Endothelial cell of umbilical vein (primary cell): ENCODE measurements at regions not wholly inside any gene's neighbourhood (a gene's known extent, or its start where the extent isn't known, plus 50 kb on each side); places are given as distances from the start of the nearest gene placed in this dataset.
"Not testable (repeated sequence)": the region's sequence is repeated elsewhere in the genome, so short reads cannot be mapped to it uniquely, and the experiment has no call there.

Experiments used
- BruUV-seq: library from RNA; stranded (reverse); fragments of 400-500 nt; replicated peaks from 2 replicates; lab custom pipeline; 2021; lab: Mats Ljungman, UMichigan
- CTCF ChIA-PET: fragments of 300-600, 350-600 bp; sonication (Branson Sonifier 250); formaldehyde crosslinking; loops from one replicate; lab custom pipeline; 2021; ENCODE audit warnings: antibody characterized with exemption, inconsistent platforms; lab: Charles Lee
- POLR2A ChIA-PET: fragments of 300-600, 350-600 bp; sonication (Branson Sonifier 250); formaldehyde crosslinking; loops from one replicate; lab custom pipeline; 2021; ENCODE audit warnings: antibody characterized with exemption, inconsistent platforms; lab: Charles Lee
- DNase-seq: peaks from one replicate; pipeline ENCODE4 v3.0.0-alpha.2; 2011; ENCODE audit warnings: low read depth, low spot score
- FAIRE-seq: peaks from 2 replicates; lab custom pipeline; 2011; peaks lifted over from hg19 to GRCh38; lab: Jason Lieb, UNC
- H2AFZ ChIP-seq: 2 replicates; pipeline ENCODE4 v1.6.0; 2012; ENCODE audit warnings: low read depth, low read length, control low read depth, inconsistent platforms
- H3K27ac ChIP-seq: 2 replicates; pipeline ENCODE4 v1.5.1; 2011; ENCODE audit warnings: low read depth, mild to moderate bottlenecking, control low read depth, low read length, moderate library complexity; ENCODE audit not compliant: insufficient read depth
- H3K27me3 ChIP-seq, 2 experiments: 2 replicates each; pipeline versions ENCODE4 v1.6.0 to v1.6.1; 2011; ENCODE audit warnings: low read length in 2 of 2, mixed read lengths in 1 of 2; ENCODE audit not compliant: control insufficient read depth in 2 of 2, insufficient read depth in 2 of 2
- H3K36me3 ChIP-seq, 2 experiments: 2 replicates in 1 of 2; 3 replicates in 1 of 2; pipeline ENCODE4 v1.5.1; 2011; ENCODE audit warnings: low read length in 2 of 2, mild to moderate bottlenecking in 1 of 2, moderate library complexity in 1 of 2; ENCODE audit not compliant: control insufficient read depth in 2 of 2, insufficient read depth in 2 of 2; ENCODE audit errors: extremely low read depth in 1 of 2
- H3K4me1 ChIP-seq: 3 replicates; pipeline ENCODE4 v1.5.1; 2011; ENCODE audit warnings: mild to moderate bottlenecking, low read length; ENCODE audit not compliant: control insufficient read depth, insufficient read depth; ENCODE audit errors: extremely low read depth
- H3K4me2 ChIP-seq: 2 replicates; pipeline ENCODE4 v1.6.1; 2011; ENCODE audit warnings: low read length, control low read depth, mixed read lengths; ENCODE audit not compliant: insufficient read depth
- H3K4me3 ChIP-seq, 3 experiments: fragments of 200-600 bp in 1 of 3; sonication (generic), shearing (Covaris generic) in 1 of 3; replicated peaks in 1 of 3; 2 replicates each; pipeline ENCODE4 v1.5.1; 2011 to 2016; ENCODE audit warnings: control low read depth in 3 of 3, low read length in 3 of 3, mild to moderate bottlenecking in 2 of 3, inconsistent platforms in 1 of 3, low read depth in 1 of 3, moderate library complexity in 1 of 3; ENCODE audit not compliant: insufficient read depth in 1 of 3
- H3K79me2 ChIP-seq: 2 replicates; pipeline ENCODE4 v1.6.0; 2012; ENCODE audit warnings: low read length, inconsistent platforms; ENCODE audit not compliant: control insufficient read depth, insufficient read depth
- H3K9ac ChIP-seq: replicated peaks from 2 replicates; pipeline ENCODE3; 2011; ENCODE audit warnings: low read length, control low read depth; ENCODE audit not compliant: insufficient read depth; ENCODE audit errors: extremely low read depth
- H3K9me1 ChIP-seq: replicated peaks from 3 replicates; pipeline ENCODE4 v1.6.0; 2011; ENCODE audit warnings: mild to moderate bottlenecking, low read length; ENCODE audit not compliant: control insufficient read depth, insufficient read depth; ENCODE audit errors: extremely low read depth
- H3K9me3 ChIP-seq: replicated peaks from 2 replicates; pipeline ENCODE4 v1.5.1; 2012; ENCODE audit warnings: low read length, inconsistent platforms; ENCODE audit not compliant: control insufficient read depth, insufficient read depth
- H4K20me1 ChIP-seq: replicated peaks from 2 replicates; pipeline ENCODE3; 2011; ENCODE audit warnings: mild to moderate bottlenecking, low read length; ENCODE audit not compliant: control insufficient read depth, insufficient read depth; ENCODE audit errors: extremely low read depth
- EZH2 ChIP-seq: IDR thresholded peaks from 2 replicates; pipeline ENCODE4 v1.6.1; 2012; ENCODE audit warnings: borderline replicate concordance, low read depth, mild to moderate bottlenecking, moderate library complexity, low read length, inconsistent platforms; ENCODE audit not compliant: severe bottlenecking
- FOS ChIP-seq: IDR thresholded peaks from 2 replicates; pipeline ENCODE4 v1.6.1; 2011; ENCODE audit warnings: mild to moderate bottlenecking, low read length, moderate library complexity, borderline replicate concordance; ENCODE audit not compliant: insufficient read depth
- GATA2 ChIP-seq: IDR thresholded peaks from 2 replicates; pipeline ENCODE4 v1.7.0; 2011; ENCODE audit warnings: low read depth, mild to moderate bottlenecking, moderate library complexity, mixed read lengths, low read length; ENCODE audit not compliant: insufficient read length, insufficient read depth
- JUN ChIP-seq: IDR thresholded peaks from 2 replicates; pipeline ENCODE4 v1.6.1; 2011; ENCODE audit warnings: borderline replicate concordance, low read depth; ENCODE audit not compliant: insufficient read length, insufficient read depth
- MYC ChIP-seq: IDR thresholded peaks from one replicate; pipeline ENCODE4 v1.6.1; 2011; ENCODE audit warnings: mild to moderate bottlenecking, low read depth, low read length
- POLR2A ChIP-seq: IDR thresholded peaks from 2 replicates; pipeline ENCODE4 v1.6.1; 2012; ENCODE audit warnings: low read depth, mild to moderate bottlenecking, control low read depth, low read length
- POLR2AphosphoS5 ChIP-seq: IDR thresholded peaks from 2 replicates; pipeline ENCODE4 v1.6.1; 2012; ENCODE audit warnings: low read depth, mild to moderate bottlenecking, control low read depth, low read length, moderate library complexity; ENCODE audit not compliant: insufficient read depth
- dilution Hi-C: fragments of 300-500 bp; cut with MboI; formaldehyde crosslinking; loops from one replicate; pipeline ENCODE4 v1.15.0; 2019; ENCODE audit warnings: low sequenced_read_pairs; ENCODE audit not compliant: extremely low pct_ligation_motif_present
- intact Hi-C: fragments of 100-400 bp; cut with micrococcal nuclease; formaldehyde crosslinking; loops from one replicate; pipeline ENCODE4 v1.10.0; 2022
- TF ChIP-seq, protein P1 (sequence below), 2 donors: IDR thresholded peaks; 1 replicate in 1 of 2; 2 replicates in 1 of 2; pipeline ENCODE4 v1.5.1; 2011; ENCODE audit warnings: low read length in 2 of 2, mild to moderate bottlenecking in 2 of 2, moderate library complexity in 2 of 2, control low read depth in 1 of 2, inconsistent platforms in 1 of 2, low read depth in 1 of 2; ENCODE audit not compliant: insufficient read depth in 1 of 2; ENCODE audit errors: extremely low read depth in 1 of 2
- TF ChIP-seq, protein P2 (sequence below): IDR thresholded peaks from 2 replicates; pipeline ENCODE4 v1.6.1; 2011; ENCODE audit not compliant: insufficient read depth, insufficient read length

DNA sequence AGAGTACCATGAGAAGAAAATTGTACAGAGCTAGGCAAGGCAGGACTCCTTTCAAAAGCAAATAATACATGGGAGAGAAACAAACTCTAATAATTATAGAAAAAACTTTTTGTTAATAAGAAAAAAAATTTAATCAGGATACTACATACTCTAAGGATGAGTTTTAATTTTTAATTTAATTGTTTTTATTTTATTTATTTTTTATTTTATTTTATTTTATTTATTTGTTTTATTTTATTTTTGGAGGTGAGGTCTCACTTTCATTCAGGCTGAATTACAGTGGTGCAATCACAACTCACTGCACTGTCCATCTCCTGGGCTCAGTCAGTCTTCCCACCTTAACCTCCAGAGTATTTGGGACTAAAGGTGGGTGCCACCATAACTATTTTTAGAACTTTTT is 1347.2 kb downstream of the NLGN4Y start:
- no peak for TF ChIP-seq EZH2
- TF ChIP-seq MYC = no peak
- TF ChIP-seq POLR2AphosphoS5 = no peak
- TF ChIP-seq JUN = no peak
- TF ChIP-seq POLR2A = no peak
- TF ChIP-seq GATA2 = no peak
- TF ChIP-seq, protein P1, sequence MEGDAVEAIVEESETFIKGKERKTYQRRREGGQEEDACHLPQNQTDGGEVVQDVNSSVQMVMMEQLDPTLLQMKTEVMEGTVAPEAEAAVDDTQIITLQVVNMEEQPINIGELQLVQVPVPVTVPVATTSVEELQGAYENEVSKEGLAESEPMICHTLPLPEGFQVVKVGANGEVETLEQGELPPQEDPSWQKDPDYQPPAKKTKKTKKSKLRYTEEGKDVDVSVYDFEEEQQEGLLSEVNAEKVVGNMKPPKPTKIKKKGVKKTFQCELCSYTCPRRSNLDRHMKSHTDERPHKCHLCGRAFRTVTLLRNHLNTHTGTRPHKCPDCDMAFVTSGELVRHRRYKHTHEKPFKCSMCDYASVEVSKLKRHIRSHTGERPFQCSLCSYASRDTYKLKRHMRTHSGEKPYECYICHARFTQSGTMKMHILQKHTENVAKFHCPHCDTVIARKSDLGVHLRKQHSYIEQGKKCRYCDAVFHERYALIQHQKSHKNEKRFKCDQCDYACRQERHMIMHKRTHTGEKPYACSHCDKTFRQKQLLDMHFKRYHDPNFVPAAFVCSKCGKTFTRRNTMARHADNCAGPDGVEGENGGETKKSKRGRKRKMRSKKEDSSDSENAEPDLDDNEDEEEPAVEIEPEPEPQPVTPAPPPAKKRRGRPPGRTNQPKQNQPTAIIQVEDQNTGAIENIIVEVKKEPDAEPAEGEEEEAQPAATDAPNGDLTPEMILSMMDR (IDR thresholded peaks at IDR 0.05; ENCODE audit: extremely low read depth in 1 of 2, insufficient read depth in 1 of 2, low read depth in 1 of 2, low read length in 2 of 2) = no peak
- TF ChIP-seq, protein P2, sequence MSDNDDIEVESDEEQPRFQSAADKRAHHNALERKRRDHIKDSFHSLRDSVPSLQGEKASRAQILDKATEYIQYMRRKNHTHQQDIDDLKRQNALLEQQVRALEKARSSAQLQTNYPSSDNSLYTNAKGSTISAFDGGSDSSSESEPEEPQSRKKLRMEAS = no peak
- no peak for TF ChIP-seq FOS
- Histone ChIP-seq H3K79me2 (no peaks in the 10 kb centered on the region), H3K4me2 (no peak overlapping the region), H3K9me1 (no peaks in the 10 kb centered on the region), H3K9ac (no peak overlapping the region), H3K27me3 (no peaks in the 10 kb centered on the region), H2AFZ (no peak overlapping the region), H3K9me3 (no peaks in the 10 kb centered on the region), H3K4me3 (no peak overlapping the region), H3K4me1 (no peaks in the 10 kb centered on the region), H4K20me1 (no peaks in the 10 kb centered on the region), H3K36me3 (no peaks in the 10 kb centered on the region), H3K27ac (no peak overlapping the region)
- CTCF ChIA-PET = no interaction called here
- no peak for DNase-seq
- dilution Hi-C loops (no loop called here), intact Hi-C loops (no loop called here)
- POLR2A ChIA-PET = no interaction called here
- FAIRE-seq = no peak
- BruUV-seq = no TSS peak

DNA sequence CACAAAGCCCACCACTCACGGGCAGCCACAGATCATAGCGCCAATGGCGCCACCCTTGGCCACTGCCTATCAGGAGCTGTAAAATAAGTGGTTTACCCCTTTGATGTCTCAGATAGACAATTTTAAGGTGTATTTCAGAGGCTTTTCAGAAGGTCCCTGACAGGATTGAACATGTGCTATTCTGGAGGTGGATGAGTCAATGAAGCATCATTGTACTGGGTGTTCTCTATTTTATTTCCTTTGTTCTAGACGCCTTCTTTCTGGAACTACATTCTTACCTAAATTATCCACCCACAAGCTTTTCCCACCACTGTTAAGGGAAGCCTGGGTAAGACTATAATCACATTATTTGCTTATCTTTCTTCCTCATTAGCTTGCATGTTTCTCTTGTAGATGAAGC is 1351.6 kb downstream of the NLGN4Y start:
- BruUV-seq, POLR2A ChIA-PET, FAIRE-seq: not testable (repeated sequence)

DNA sequence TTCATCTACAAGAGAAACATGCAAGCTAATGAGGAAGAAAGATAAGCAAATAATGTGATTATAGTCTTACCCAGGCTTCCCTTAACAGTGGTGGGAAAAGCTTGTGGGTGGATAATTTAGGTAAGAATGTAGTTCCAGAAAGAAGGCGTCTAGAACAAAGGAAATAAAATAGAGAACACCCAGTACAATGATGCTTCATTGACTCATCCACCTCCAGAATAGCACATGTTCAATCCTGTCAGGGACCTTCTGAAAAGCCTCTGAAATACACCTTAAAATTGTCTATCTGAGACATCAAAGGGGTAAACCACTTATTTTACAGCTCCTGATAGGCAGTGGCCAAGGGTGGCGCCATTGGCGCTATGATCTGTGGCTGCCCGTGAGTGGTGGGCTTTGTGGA is 1379.2 kb downstream of the NLGN4Y start:
- POLR2A ChIA-PET, FAIRE-seq: not testable (repeated sequence)

More for the DNA sequence above, 1351.6 kb downstream of the NLGN4Y start:
- H3K4me2 ChIP-seq, H3K27me3 ChIP-seq, DNase-seq, H3K79me2 ChIP-seq, H4K20me1 ChIP-seq, H3K36me3 ChIP-seq, H3K4me3 ChIP-seq, dilution Hi-C loops, CTCF ChIA-PET, H3K9me3 ChIP-seq, H2AFZ ChIP-seq, H3K27ac ChIP-seq, H3K9me1 ChIP-seq, H3K9ac ChIP-seq, intact Hi-C loops, H3K4me1 ChIP-seq: not testable (repeated sequence)

More for the DNA sequence above, 1379.2 kb downstream of the NLGN4Y start:
- H3K36me3 ChIP-seq, dilution Hi-C loops, BruUV-seq, intact Hi-C loops, H3K27me3 ChIP-seq, H4K20me1 ChIP-seq, H3K9ac ChIP-seq, CTCF ChIA-PET, H3K4me1 ChIP-seq, H3K27ac ChIP-seq, H3K9me3 ChIP-seq, H3K4me3 ChIP-seq, H3K79me2 ChIP-seq, DNase-seq, H3K4me2 ChIP-seq, H3K9me1 ChIP-seq, H2AFZ ChIP-seq: not testable (repeated sequence)
